Spleen (tissue), 7 donors: ENCODE measurements at regions not wholly inside any gene's neighbourhood (a gene's known extent, or its start where the extent isn't known, plus 50 kb on each side); places are given as distances from the start of the nearest gene placed in this dataset.

Experiments used
- POLR2A ChIP-seq, 3 donors: fragments of 450-650 bp; IDR thresholded peaks; one replicate each; pipeline ENCODE4 v1.5.1; 2017; ENCODE audit warnings: antibody characterized with exemption in 3 of 3, mild to moderate bottlenecking in 1 of 3
- POLR2AphosphoS5 ChIP-seq, 3 donors: sonication (generic); formaldehyde crosslinking; IDR thresholded peaks; one replicate each; pipeline ENCODE4 v1.5.1; 2017; ENCODE audit warnings: antibody characterized with exemption in 3 of 3
- TF ChIP-seq, protein P1 (sequence below), 11 experiments: fragments of 200-600 bp in 7 of 11; fragments of 450-650 bp in 4 of 11; sonication (generic) in 4 of 11; IDR thresholded peaks in 8 of 11; conservative IDR thresholded peaks in 3 of 11; 1 replicate in 7 of 11; 2 replicates in 4 of 11; pipeline versions ENCODE4 v1.4.0 to v1.8.0; 2016 to 2021; ENCODE audit warnings: antibody characterized with exemption in 11 of 11, inconsistent platforms in 4 of 11, mild to moderate bottlenecking in 1 of 11
- donor health status: DM: no; HTN: no; CAD: no; lungs with moderate emphysema.
- donor health status: DM: no; HTN: no; CAD: no.
- donor health status: DM: no; HTN: no; CAD: no.

DNA sequence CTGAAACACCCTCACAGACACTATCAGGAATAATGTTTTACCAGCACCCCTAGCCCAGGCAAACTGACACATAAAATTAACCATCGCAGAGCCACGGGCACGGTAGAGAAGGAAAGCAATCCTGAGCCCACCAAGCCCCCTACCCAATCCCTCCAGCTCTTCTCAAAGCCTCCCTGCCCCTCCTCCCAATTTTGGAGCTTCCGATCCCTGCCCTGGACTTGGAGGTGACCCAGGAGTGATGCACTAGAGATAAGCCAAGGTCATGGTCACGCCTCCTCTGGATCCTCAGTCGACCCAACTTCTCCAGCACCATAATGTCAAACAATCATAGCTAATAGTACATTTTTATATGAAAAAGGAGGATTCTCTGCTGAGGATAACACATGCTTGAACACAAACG lies 188.7 kb upstream of the NSMCE3 start:
- TF ChIP-seq, protein P1, sequence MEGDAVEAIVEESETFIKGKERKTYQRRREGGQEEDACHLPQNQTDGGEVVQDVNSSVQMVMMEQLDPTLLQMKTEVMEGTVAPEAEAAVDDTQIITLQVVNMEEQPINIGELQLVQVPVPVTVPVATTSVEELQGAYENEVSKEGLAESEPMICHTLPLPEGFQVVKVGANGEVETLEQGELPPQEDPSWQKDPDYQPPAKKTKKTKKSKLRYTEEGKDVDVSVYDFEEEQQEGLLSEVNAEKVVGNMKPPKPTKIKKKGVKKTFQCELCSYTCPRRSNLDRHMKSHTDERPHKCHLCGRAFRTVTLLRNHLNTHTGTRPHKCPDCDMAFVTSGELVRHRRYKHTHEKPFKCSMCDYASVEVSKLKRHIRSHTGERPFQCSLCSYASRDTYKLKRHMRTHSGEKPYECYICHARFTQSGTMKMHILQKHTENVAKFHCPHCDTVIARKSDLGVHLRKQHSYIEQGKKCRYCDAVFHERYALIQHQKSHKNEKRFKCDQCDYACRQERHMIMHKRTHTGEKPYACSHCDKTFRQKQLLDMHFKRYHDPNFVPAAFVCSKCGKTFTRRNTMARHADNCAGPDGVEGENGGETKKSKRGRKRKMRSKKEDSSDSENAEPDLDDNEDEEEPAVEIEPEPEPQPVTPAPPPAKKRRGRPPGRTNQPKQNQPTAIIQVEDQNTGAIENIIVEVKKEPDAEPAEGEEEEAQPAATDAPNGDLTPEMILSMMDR (IDR thresholded peaks at IDR 0.05 in 8 of 11, conservative IDR thresholded peaks at IDR 0.05 in 3 of 11): no peak
- TF ChIP-seq POLR2AphosphoS5 (IDR thresholded peaks at IDR 0.05) (no peak), POLR2A (IDR thresholded peaks at IDR 0.05) (no peak)
